ENCODE measurements at regions not wholly inside any gene's neighbourhood (a gene's known extent, or its start where the extent isn't known, plus 50 kb on each side); places are given as distances from the start of the nearest gene placed in this dataset.

GRCh38 chr19:28137772-28138171, 1075.2 kb downstream of the UQCRFS1 start:
- no peaks in the 10 kb centered on the region for H3K9me1 ChIP-seq (replicated peaks; ENCODE audit: control insufficient read depth, extremely low read depth, insufficient read depth, low read length)
- H3K27ac ChIP-seq (ENCODE audit: insufficient read depth, low read depth, low read length), result no peak overlapping the region
- H3K4me1 ChIP-seq (ENCODE audit: control insufficient read depth, extremely low read depth, insufficient read depth, low read length), result no peaks in the 10 kb centered on the region
- H3K9me3 ChIP-seq (replicated peaks; ENCODE audit: control insufficient read depth, insufficient read depth, low read length), result peaks cover 4% of the 10 kb centered on the region
- no peak overlapping the region for H2AFZ ChIP-seq (ENCODE audit: low read depth, low read length)
- ChIA-PET POLR2A (no interaction called here), CTCF (no interaction called here)
- no TSS peak for BruUV-seq (replicated peaks)
- no peak for TF ChIP-seq MYC (IDR thresholded peaks at IDR 0.05; ENCODE audit: low read depth, low read length)
- no peak for TF ChIP-seq MAX (IDR thresholded peaks at IDR 0.05; ENCODE audit: insufficient read depth, insufficient read length)
- TF ChIP-seq POLR2AphosphoS5 (IDR thresholded peaks at IDR 0.05; ENCODE audit: insufficient read depth, low read depth, low read length), result no peak
- no peak for TF ChIP-seq JUN (IDR thresholded peaks at IDR 0.05; ENCODE audit: borderline replicate concordance, insufficient read depth, insufficient read length, low read depth)
- TF ChIP-seq POLR2A (IDR thresholded peaks at IDR 0.05; ENCODE audit: low read depth, low read length), result no peak
- no peak for TF ChIP-seq EZH2 (IDR thresholded peaks at IDR 0.05; ENCODE audit: borderline replicate concordance, low read depth, low read length, severe bottlenecking)
- intact Hi-C loops (cut with micrococcal nuclease) (no loop called here), dilution Hi-C loops (cut with MboI; ENCODE audit: extremely low pct_ligation_motif_present, low sequenced_read_pairs) (no loop called here)
- H3K4me2 ChIP-seq (ENCODE audit: insufficient read depth, low read length), result no peak overlapping the region
- DNase-seq (ENCODE audit: low read depth, low spot score) (no peak), FAIRE-seq (no peak)
- H3K9ac ChIP-seq (replicated peaks; ENCODE audit: extremely low read depth, insufficient read depth, low read length), result no peak overlapping the region
- H3K36me3 ChIP-seq (ENCODE audit: control insufficient read depth in 2 of 2, extremely low read depth in 1 of 2, insufficient read depth in 2 of 2, low read length in 2 of 2), result no peaks in the 10 kb centered on the region
- H3K4me3 ChIP-seq (replicated peaks in 1 of 3; ENCODE audit: insufficient read depth in 1 of 3, low read depth in 1 of 3, low read length in 3 of 3), result no peak overlapping the region
- H3K79me2 ChIP-seq (ENCODE audit: control insufficient read depth, insufficient read depth, low read length), result no peaks in the 10 kb centered on the region
- H4K20me1 ChIP-seq (replicated peaks; ENCODE audit: control insufficient read depth, extremely low read depth, insufficient read depth, low read length), result no peaks in the 10 kb centered on the region
- no peaks in the 10 kb centered on the region for H3K27me3 ChIP-seq (ENCODE audit: control insufficient read depth in 2 of 2, insufficient read depth in 2 of 2, low read length in 2 of 2)

- H3K9ac ChIP-seq (replicated peaks; ENCODE audit: extremely low read depth, insufficient read depth, low read length), result no peak overlapping the region
- dilution Hi-C loops (cut with MboI; ENCODE audit: extremely low pct_ligation_motif_present, low sequenced_read_pairs), result no loop called here
- BruUV-seq (replicated peaks), result no TSS peak
- DNase-seq (ENCODE audit: low read depth, low spot score) (no peak), FAIRE-seq (no peak)
- H3K36me3 ChIP-seq (ENCODE audit: control insufficient read depth in 2 of 2, extremely low read depth in 1 of 2, insufficient read depth in 2 of 2, low read length in 2 of 2), result no peaks in the 10 kb centered on the region
- H3K4me3 ChIP-seq (replicated peaks in 1 of 3; ENCODE audit: insufficient read depth in 1 of 3, low read depth in 1 of 3, low read length in 3 of 3), result no peak overlapping the region
- H3K27me3 ChIP-seq (ENCODE audit: control insufficient read depth in 2 of 2, insufficient read depth in 2 of 2, low read length in 2 of 2), result no peaks in the 10 kb centered on the region
- no peak overlapping the region for H3K27ac ChIP-seq (ENCODE audit: insufficient read depth, low read depth, low read length)
- POLR2A ChIA-PET, result no interaction called here
- H4K20me1 ChIP-seq (replicated peaks; ENCODE audit: control insufficient read depth, extremely low read depth, insufficient read depth, low read length), result no peaks in the 10 kb centered on the region
- H3K9me3 ChIP-seq (replicated peaks; ENCODE audit: control insufficient read depth, insufficient read depth, low read length), result peaks cover 4% of the 10 kb centered on the region
- H3K79me2 ChIP-seq (ENCODE audit: control insufficient read depth, insufficient read depth, low read length), result no peaks in the 10 kb centered on the region
- TF ChIP-seq GATA2 (IDR thresholded peaks at IDR 0.05; ENCODE audit: insufficient read depth, insufficient read length, low read depth, low read length) (no peak), EZH2 (IDR thresholded peaks at IDR 0.05; ENCODE audit: borderline replicate concordance, low read depth, low read length, severe bottlenecking) (no peak), FOS (IDR thresholded peaks at IDR 0.05; ENCODE audit: borderline replicate concordance, insufficient read depth, low read length) (no peak), JUN (IDR thresholded peaks at IDR 0.05; ENCODE audit: borderline replicate concordance, insufficient read depth, insufficient read length, low read depth) (no peak), MAX (IDR thresholded peaks at IDR 0.05; ENCODE audit: insufficient read depth, insufficient read length) (no peak), MYC (IDR thresholded peaks at IDR 0.05; ENCODE audit: low read depth, low read length) (no peak), POLR2AphosphoS5 (IDR thresholded peaks at IDR 0.05; ENCODE audit: insufficient read depth, low read depth, low read length) (no peak), POLR2A (IDR thresholded peaks at IDR 0.05; ENCODE audit: low read depth, low read length) (no peak), CTCF (IDR thresholded peaks at IDR 0.05; ENCODE audit: extremely low read depth in 1 of 2, insufficient read depth in 1 of 2, low read depth in 1 of 2, low read length in 2 of 2) (no peak)
- no peaks in the 10 kb centered on the region for H3K4me1 ChIP-seq (ENCODE audit: control insufficient read depth, extremely low read depth, insufficient read depth, low read length)
- no peak overlapping the region for H3K4me2 ChIP-seq (ENCODE audit: insufficient read depth, low read length)
- H3K9me1 ChIP-seq (replicated peaks; ENCODE audit: control insufficient read depth, extremely low read depth, insufficient read depth, low read length), result no peaks in the 10 kb centered on the region
- H2AFZ ChIP-seq (ENCODE audit: low read depth, low read length), result no peak overlapping the region
- intact Hi-C loops (cut with micrococcal nuclease), result no loop called here
- CTCF ChIA-PET, result no interaction called here
These were observed 1076.2 kb downstream of the UQCRFS1 start for GRCh38 chr19:28136796-28137195.

Measured in endothelial cell of umbilical vein (primary cell).